ENCODE measurements at regions not wholly inside any gene's neighbourhood (a gene's known extent, or its start where the extent isn't known, plus 50 kb on each side); places are given as distances from the start of the nearest gene placed in this dataset.

- Histone ChIP-seq H3K27ac (ENCODE audit: low read length) (no peak overlapping the region), H3K36me3 (replicated peaks; ENCODE audit: insufficient read depth, low read length) (no peaks in the 10 kb centered on the region), H3K9ac (ENCODE audit: low read length) (no peak overlapping the region), H3F3A (ENCODE audit: insufficient read depth, low read length) (no peaks in the 10 kb centered on the region), H3K9me3 (replicated peaks; ENCODE audit: insufficient read depth, low read length) (no peaks in the 10 kb centered on the region), H3K9me2 (replicated peaks; ENCODE audit: insufficient read depth, low read length) (no peaks in the 10 kb centered on the region), H2AFZ (ENCODE audit: low read length) (no peak overlapping the region), H3K4me1 (ENCODE audit: low read length) (0 out of 2 replicates have a peak, but pooled peaks cover 5% of the 10 kb centered on the region), H3K27me3 (replicated peaks; ENCODE audit: insufficient read depth, low read length) (no peaks in the 10 kb centered on the region), H3K4me3 (ENCODE audit: low read length) (no peak overlapping the region), H4K20me1 (ENCODE audit: insufficient read depth, low read length) (no peaks in the 10 kb centered on the region), H3K4me2 (ENCODE audit: low read depth, low read length) (no peak overlapping the region), H3K79me2 (ENCODE audit: low read length) (no peaks in the 10 kb centered on the region)
- TF ChIP-seq, protein P1, sequence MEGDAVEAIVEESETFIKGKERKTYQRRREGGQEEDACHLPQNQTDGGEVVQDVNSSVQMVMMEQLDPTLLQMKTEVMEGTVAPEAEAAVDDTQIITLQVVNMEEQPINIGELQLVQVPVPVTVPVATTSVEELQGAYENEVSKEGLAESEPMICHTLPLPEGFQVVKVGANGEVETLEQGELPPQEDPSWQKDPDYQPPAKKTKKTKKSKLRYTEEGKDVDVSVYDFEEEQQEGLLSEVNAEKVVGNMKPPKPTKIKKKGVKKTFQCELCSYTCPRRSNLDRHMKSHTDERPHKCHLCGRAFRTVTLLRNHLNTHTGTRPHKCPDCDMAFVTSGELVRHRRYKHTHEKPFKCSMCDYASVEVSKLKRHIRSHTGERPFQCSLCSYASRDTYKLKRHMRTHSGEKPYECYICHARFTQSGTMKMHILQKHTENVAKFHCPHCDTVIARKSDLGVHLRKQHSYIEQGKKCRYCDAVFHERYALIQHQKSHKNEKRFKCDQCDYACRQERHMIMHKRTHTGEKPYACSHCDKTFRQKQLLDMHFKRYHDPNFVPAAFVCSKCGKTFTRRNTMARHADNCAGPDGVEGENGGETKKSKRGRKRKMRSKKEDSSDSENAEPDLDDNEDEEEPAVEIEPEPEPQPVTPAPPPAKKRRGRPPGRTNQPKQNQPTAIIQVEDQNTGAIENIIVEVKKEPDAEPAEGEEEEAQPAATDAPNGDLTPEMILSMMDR (IDR thresholded peaks at IDR 0.05; ENCODE audit: low read length): no peak
- TF ChIP-seq EZH2phosphoT487 (IDR thresholded peaks at IDR 0.05; ENCODE audit: low read length): no peak
- TF ChIP-seq EZH2 (optimal IDR thresholded peaks at IDR 0.05; ENCODE audit: low read depth, low read length): no peak
- DNase-seq: no peak
Observed at GRCh38 chr11:87460842-87461637, 423.3 kb downstream of the TMEM135 start.

GRCh38 chr11:87460279-87460678, 422.5 kb downstream of the TMEM135 start:
- no peak overlapping the region for H3K9ac ChIP-seq (ENCODE audit: low read length)
- H3K4me3 ChIP-seq (ENCODE audit: low read length): no peak overlapping the region
- peaks cover 6% of the 10 kb centered on the region for H3K4me1 ChIP-seq (ENCODE audit: low read length)
- H3K4me2 ChIP-seq (ENCODE audit: low read depth, low read length): no peak overlapping the region
- no peaks in the 10 kb centered on the region for H3K9me2 ChIP-seq (replicated peaks; ENCODE audit: insufficient read depth, low read length)
- H3K27me3 ChIP-seq (replicated peaks; ENCODE audit: insufficient read depth, low read length): no peaks in the 10 kb centered on the region
- no peaks in the 10 kb centered on the region for H3K79me2 ChIP-seq (ENCODE audit: low read length)
- no peaks in the 10 kb centered on the region for H3K9me3 ChIP-seq (replicated peaks; ENCODE audit: insufficient read depth, low read length)
- DNase-seq: no peak
- no peaks in the 10 kb centered on the region for H3K36me3 ChIP-seq (replicated peaks; ENCODE audit: insufficient read depth, low read length)
- H4K20me1 ChIP-seq (ENCODE audit: insufficient read depth, low read length): no peaks in the 10 kb centered on the region
- no peak overlapping the region for H3K27ac ChIP-seq (ENCODE audit: low read length)
- no peaks in the 10 kb centered on the region for H3F3A ChIP-seq (ENCODE audit: insufficient read depth, low read length)
- TF ChIP-seq, protein P1 (IDR thresholded peaks at IDR 0.05; ENCODE audit: low read length): no peak
- TF ChIP-seq EZH2phosphoT487 (IDR thresholded peaks at IDR 0.05; ENCODE audit: low read length) (no peak), EZH2 (optimal IDR thresholded peaks at IDR 0.05; ENCODE audit: low read depth, low read length) (no peak)
- no peak overlapping the region for H2AFZ ChIP-seq (ENCODE audit: low read length)

- no peak overlapping the region for H3K27ac ChIP-seq (ENCODE audit: low read length)
- H3K9ac ChIP-seq (ENCODE audit: low read length): no peak overlapping the region
Observed at GRCh38 chr11:87459351-87459750, 421.6 kb downstream of the TMEM135 start.

More at GRCh38 chr11:87459351-87459750, 421.6 kb downstream of the TMEM135 start:
- Histone ChIP-seq H3K9me3 (replicated peaks; ENCODE audit: insufficient read depth, low read length) (no peaks in the 10 kb centered on the region), H2AFZ (ENCODE audit: low read length) (no peak overlapping the region), H3K79me2 (ENCODE audit: low read length) (no peaks in the 10 kb centered on the region), H3K4me2 (ENCODE audit: low read depth, low read length) (no peak overlapping the region), H4K20me1 (ENCODE audit: insufficient read depth, low read length) (no peaks in the 10 kb centered on the region), H3K4me1 (ENCODE audit: low read length) (peaks cover 15% of the 10 kb centered on the region), H3K4me3 (ENCODE audit: low read length) (no peak overlapping the region), H3K27me3 (replicated peaks; ENCODE audit: insufficient read depth, low read length) (no peaks in the 10 kb centered on the region), H3K36me3 (replicated peaks; ENCODE audit: insufficient read depth, low read length) (no peaks in the 10 kb centered on the region), H3F3A (ENCODE audit: insufficient read depth, low read length) (peaks cover 5% of the 10 kb centered on the region), H3K9me2 (replicated peaks; ENCODE audit: insufficient read depth, low read length) (no peaks in the 10 kb centered on the region)
- TF ChIP-seq EZH2phosphoT487 (IDR thresholded peaks at IDR 0.05; ENCODE audit: low read length): no peak
- TF ChIP-seq EZH2 (optimal IDR thresholded peaks at IDR 0.05; ENCODE audit: low read depth, low read length): no peak
- TF ChIP-seq, protein P1 (IDR thresholded peaks at IDR 0.05; ENCODE audit: low read length): no peak
- no peak for DNase-seq

Measured in MM.1S (cell line).